Thoracic aorta (tissue), 2 donors: ENCODE measurements at regions not wholly inside any gene's neighbourhood (a gene's known extent, or its start where the extent isn't known, plus 50 kb on each side); places are given as distances from the start of the nearest gene placed in this dataset.
A peak's percentile ranks its signal among the peaks of the same experiment; 100 is the strongest.
"Not testable (repeated sequence)": the region's sequence is repeated elsewhere in the genome, so short reads cannot be mapped to it uniquely, and the experiment has no call there.

Source experiments
- ATAC-seq: fragments of 150-250 bp; one replicate; pipeline ENCODE4 v1.8.0; 2017; ENCODE audit warnings: low read depth; ENCODE audit not compliant: insufficient number of reproducible peaks, low FRiP score
- DNase-seq: peaks from one replicate; pipeline ENCODE4 v3.0.0-alpha.2; 2020; ENCODE audit warnings: low spot score
- H3K27ac ChIP-seq, 2 donors: fragments of 200-600 bp; sonication (generic); 1 replicate in 1 of 2; 2 replicates in 1 of 2; pipeline ENCODE4 v1.5.1; 2016; ENCODE audit warnings: mild to moderate bottlenecking in 2 of 2, moderate library complexity in 2 of 2
- H3K27me3 ChIP-seq: fragments of 200-600 bp; sonication (generic); replicated peaks from 2 replicates; pipeline ENCODE4 v1.6.0; 2016; ENCODE audit warnings: mild to moderate bottlenecking; ENCODE audit not compliant: insufficient read depth
- H3K36me3 ChIP-seq: fragments of 200-600 bp; sonication (generic); one replicate; pipeline ENCODE4 v1.5.1; 2016
- H3K4me1 ChIP-seq, 2 donors: fragments of 200-600 bp; sonication (generic); 1 replicate in 1 of 2; 2 replicates in 1 of 2; pipeline versions ENCODE4 v1.5.1 to v1.6.0; 2016; ENCODE audit warnings: low read depth in 2 of 2, mild to moderate bottlenecking in 1 of 2; ENCODE audit not compliant: control insufficient read depth in 1 of 2
- H3K4me3 ChIP-seq: fragments of 200-600 bp; sonication (generic); 2 replicates; pipeline ENCODE4 v1.5.1; 2016; ENCODE audit warnings: mild to moderate bottlenecking
- H3K9me3 ChIP-seq: fragments of 200-600 bp; sonication (generic); 2 replicates; pipeline ENCODE4 v1.5.1; 2016
- TF ChIP-seq, protein P1 (sequence below): fragments of 200-600 bp; sonication (generic); IDR thresholded peaks from one replicate; pipeline ENCODE4 v1.5.1; 2019; ENCODE audit warnings: antibody characterized with exemption

DNA sequence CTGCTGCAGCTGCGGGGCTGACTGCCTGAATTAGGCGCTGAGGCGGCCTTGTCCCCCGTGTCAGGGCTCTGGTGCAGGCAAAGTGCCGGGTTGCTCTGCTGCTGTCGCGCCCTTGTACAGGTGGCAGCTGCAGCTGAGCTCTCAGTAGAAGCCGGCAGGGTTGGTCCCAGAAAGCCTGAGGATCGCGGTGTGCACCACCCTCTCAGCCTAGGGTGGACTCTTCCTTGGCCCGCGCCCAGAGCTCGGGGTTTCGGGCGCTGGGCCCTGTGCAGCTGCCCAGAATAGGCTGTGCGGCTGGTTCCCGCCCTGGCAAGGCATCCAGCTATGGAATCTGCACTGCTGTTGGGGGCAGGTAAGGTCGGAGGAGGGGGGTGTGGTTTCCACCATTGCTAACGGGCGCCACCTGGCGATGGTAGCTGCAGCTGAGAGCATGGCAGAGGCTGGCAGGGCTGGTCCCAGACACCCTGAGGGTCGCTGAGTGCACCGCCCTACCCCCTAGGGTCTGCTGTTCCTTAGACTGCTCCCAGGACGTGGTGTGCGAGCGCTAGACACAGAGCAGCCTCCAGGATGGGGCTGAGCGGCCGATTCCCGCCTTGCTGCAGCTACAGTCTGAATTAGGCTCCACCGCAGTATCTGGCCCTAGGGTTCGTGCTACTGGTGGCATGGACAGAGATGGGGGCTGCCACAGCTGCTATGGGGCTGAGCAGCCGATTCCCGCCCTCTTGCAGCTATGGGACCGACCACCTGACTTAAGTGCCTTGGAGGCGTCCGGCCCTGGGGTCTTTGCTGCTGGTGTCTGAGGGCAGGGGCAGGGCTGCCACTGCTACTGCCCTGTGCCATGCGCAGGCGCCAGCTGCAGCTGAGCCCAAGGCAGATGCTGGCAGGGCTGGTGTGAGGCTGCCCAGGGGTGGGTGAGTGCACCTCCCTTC, 145.0 kb downstream of the CCDC74A start:
- Histone ChIP-seq H3K4me1 (peaks cover 10 to 25% of the 10 kb centered on the region in 2 donors), H3K4me3 (peak overlapping the region; percentile 70)
- H3K9me3 ChIP-seq, H3K36me3 ChIP-seq, DNase-seq, ATAC-seq, H3K27me3 ChIP-seq, H3K27ac ChIP-seq: not testable (repeated sequence)
- TF ChIP-seq, protein P1, sequence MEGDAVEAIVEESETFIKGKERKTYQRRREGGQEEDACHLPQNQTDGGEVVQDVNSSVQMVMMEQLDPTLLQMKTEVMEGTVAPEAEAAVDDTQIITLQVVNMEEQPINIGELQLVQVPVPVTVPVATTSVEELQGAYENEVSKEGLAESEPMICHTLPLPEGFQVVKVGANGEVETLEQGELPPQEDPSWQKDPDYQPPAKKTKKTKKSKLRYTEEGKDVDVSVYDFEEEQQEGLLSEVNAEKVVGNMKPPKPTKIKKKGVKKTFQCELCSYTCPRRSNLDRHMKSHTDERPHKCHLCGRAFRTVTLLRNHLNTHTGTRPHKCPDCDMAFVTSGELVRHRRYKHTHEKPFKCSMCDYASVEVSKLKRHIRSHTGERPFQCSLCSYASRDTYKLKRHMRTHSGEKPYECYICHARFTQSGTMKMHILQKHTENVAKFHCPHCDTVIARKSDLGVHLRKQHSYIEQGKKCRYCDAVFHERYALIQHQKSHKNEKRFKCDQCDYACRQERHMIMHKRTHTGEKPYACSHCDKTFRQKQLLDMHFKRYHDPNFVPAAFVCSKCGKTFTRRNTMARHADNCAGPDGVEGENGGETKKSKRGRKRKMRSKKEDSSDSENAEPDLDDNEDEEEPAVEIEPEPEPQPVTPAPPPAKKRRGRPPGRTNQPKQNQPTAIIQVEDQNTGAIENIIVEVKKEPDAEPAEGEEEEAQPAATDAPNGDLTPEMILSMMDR = peak; percentile 45

- Histone ChIP-seq H3K36me3 (no peaks in the 10 kb centered on the region), H3K4me3 (peak overlapping the region; percentile 70), H3K4me1 (peaks cover 10 to 25% of the 10 kb centered on the region in 2 donors), H3K27me3 (no peaks in the 10 kb centered on the region), H3K27ac (no peak overlapping the region), H3K9me3 (no peaks in the 10 kb centered on the region)
- TF ChIP-seq, protein P1 = peak; percentile 94
- DNase-seq (no peak), ATAC-seq (peak; percentile 73)
These were observed 145.9 kb downstream of the CCDC74A start for GRCh38 chr2:131673400-131674173.

- Histone ChIP-seq H3K27me3 (no peaks in the 10 kb centered on the region), H3K27ac (no peak overlapping the region), H3K4me3 (peak overlapping the region; percentile 70), H3K4me1 (peaks cover 10 to 25% of the 10 kb centered on the region in 2 donors), H3K36me3 (no peaks in the 10 kb centered on the region), H3K9me3 (no peaks in the 10 kb centered on the region)
- DNase-seq = no peak
- TF ChIP-seq, protein P1 = peak; percentile 10
- no peak for ATAC-seq
These were observed 146.5 kb downstream of the CCDC74A start for GRCh38 chr2:131674174-131674507.

GRCh38 chr2:131681611-131682121, 154.0 kb downstream of the CCDC74A start:
- DNase-seq = not testable (repeated sequence)
- H3K4me3 ChIP-seq = peak overlapping the region; percentile 93

DNA sequence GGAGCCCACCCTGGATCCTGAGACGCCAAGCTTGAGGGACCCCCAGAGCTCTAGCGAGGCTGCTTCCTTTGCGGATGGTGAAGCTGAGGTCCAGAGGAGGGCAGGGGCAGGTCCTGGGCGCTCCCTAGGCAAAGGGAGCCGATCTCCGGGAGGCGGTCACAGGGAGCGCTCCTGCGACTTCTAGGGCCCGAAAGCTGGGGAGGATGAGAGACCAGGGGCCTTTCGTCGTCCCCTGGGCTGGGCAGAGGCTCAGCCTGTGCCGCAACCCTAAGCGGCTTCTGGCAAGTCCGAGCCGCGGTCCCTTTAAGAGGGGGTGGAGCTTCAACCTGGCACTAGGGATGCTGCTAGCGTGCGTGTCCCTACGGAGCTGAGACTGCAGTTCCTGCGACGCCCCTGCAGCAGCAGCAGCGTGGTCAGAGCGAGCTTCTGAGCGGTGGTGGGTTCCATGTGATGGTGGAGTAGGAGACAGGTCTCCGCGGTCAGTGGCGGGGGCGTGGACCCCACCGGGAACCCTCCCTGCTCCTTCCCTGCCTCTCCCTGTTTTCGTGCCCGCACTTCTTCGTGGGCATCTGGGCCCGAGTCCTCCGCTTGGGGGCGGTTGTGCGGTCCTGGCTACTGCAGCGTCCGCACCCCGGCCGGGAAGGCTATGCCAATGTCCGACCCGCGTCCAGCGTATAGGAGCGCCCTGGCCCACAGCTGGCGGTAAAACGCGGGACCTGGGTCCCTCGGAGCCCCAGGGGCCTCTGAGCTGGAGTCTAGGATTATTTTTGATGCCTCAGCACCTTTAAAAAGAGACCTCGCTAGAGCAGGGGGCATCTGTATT, 154.6 kb downstream of the CCDC74A start:
- DNase-seq (peak; percentile 40), ATAC-seq (peak; percentile 73)
- no peaks in the 10 kb centered on the region for H3K9me3 ChIP-seq
- peak overlapping the region; percentile 81 to 89 for H3K27ac ChIP-seq
- peak overlapping the region; percentile 93 for H3K4me3 ChIP-seq
- peaks cover 2 to 9% of the 10 kb centered on the region in 2 donors for H3K4me1 ChIP-seq
- TF ChIP-seq, protein P1 = peak; percentile 39
- H3K36me3 ChIP-seq = no peaks in the 10 kb centered on the region
- no peaks in the 10 kb centered on the region for H3K27me3 ChIP-seq

More at GRCh38 chr2:131681611-131682121, 154.0 kb downstream of the CCDC74A start:
- peak overlapping the region; percentile 81 to 89 for H3K27ac ChIP-seq
- H3K4me1 ChIP-seq, H3K27me3 ChIP-seq, H3K36me3 ChIP-seq, H3K9me3 ChIP-seq: not testable (repeated sequence)
- ATAC-seq = peak; percentile 12

DNA sequence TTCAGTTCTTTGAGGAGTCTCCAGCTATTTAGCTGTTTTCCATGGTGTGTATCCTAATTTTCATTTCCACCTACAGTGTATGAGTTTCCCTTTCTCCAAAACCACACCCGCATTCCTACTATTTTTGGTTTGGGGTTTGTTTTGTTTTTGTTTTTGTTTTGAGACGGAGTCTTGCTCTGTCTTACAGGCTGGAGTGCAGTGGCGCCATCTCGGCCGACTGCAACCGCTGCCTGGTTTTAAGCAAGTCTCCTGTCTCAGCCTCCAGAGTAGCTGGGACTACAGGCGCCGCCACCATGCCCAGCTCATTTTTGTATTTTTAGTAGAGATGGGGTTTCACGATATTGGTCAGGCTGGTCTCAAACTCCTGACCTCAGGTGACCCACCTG, 155.2 kb downstream of the CCDC74A start:
- not testable (repeated sequence) for ATAC-seq, H3K27me3 ChIP-seq, H3K9me3 ChIP-seq, H3K4me1 ChIP-seq, DNase-seq, H3K36me3 ChIP-seq
- Histone ChIP-seq H3K4me3 (peak overlapping the region; percentile 93), H3K27ac (peak overlapping the region; percentile 81 to 89)

GRCh38 chr2:131684631-131685316, 157.1 kb downstream of the CCDC74A start:
- H3K27ac ChIP-seq, H3K4me1 ChIP-seq, H3K27me3 ChIP-seq, H3K36me3 ChIP-seq, H3K9me3 ChIP-seq, DNase-seq, ATAC-seq: not testable (repeated sequence)
- peak overlapping the region; percentile 1 for H3K4me3 ChIP-seq
